ENCODE measurements at regions not wholly inside any gene's neighbourhood (a gene's known extent, or its start where the extent isn't known, plus 50 kb on each side); places are given as distances from the start of the nearest gene placed in this dataset.
"Not testable (repeated sequence)": the region's sequence is repeated elsewhere in the genome, so short reads cannot be mapped to it uniquely, and the experiment has no call there.

- no peak for DNase-seq
Measured at GRCh38 chr2:122061206-122061605, 305.8 kb downstream of the TSN start.

GRCh38 chr2:122061831-122062230, 306.4 kb downstream of the TSN start:
- no peak for DNase-seq

- no peak for DNase-seq
Measured at GRCh38 chr2:122062506-122062905, 307.1 kb downstream of the TSN start.

DNA sequence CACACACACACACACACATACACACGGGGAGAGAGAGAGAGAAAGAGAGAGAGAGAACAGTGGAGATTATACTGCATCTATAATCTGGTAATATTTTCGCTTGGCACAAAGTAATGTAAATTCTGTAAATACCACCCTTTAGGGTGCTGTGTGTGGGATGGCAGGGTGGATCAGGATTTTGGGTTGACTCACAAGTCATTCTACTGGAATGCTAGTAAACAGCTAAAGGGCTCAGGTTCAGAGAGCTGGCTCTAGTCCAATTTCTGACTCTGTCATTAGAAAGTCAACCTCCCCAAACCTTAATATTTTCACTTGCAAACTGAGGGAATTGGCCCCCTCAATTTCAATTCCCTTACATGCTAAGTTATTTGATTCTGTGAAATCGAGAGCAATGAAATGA, 308.3 kb downstream of the TSN start:
- DNase-seq, result no peak

- DNase-seq, result no peak
Measured at GRCh38 chr2:122070241-122070731, 314.8 kb downstream of the TSN start.

DNA sequence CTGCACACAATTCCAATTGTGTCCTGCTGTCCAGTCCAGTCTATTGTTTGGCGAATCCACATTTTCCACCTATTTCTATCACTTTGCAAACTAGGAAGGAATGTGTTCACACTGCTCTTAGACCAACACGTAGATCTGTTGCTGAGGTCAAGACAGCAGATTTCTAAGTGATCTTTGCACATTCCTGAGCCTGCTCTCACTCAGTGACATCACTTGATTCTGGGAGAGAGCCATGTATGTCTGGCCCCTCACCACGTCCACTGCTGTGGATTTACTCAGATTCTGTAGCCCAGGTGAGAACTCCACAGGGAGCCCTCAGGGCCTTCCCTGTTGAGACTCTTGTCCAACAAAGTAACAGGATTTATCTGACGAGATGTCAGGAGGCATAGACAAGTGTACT, 317.2 kb downstream of the TSN start:
- no peak for DNase-seq

DNA sequence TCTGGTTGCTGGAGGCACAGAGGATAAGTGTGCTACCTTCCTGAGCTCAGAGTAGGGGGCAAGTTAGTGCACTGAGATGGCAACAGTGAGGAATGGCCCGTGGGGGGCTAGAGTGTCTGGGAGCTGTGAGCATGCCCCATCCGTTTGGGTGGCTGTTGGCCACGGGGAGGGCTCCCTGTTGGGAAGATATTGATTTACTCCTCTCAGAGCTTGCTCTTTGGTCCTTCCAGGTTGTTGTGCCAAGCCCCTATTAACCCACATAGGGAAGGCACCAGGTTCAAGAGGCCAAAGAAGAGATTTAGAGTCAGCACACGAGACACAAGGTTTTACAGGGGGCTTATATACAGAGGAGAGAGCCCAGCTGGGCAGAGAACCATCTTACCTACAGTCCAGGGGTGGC, 318.8 kb downstream of the TSN start:
- no peak for DNase-seq

DNA sequence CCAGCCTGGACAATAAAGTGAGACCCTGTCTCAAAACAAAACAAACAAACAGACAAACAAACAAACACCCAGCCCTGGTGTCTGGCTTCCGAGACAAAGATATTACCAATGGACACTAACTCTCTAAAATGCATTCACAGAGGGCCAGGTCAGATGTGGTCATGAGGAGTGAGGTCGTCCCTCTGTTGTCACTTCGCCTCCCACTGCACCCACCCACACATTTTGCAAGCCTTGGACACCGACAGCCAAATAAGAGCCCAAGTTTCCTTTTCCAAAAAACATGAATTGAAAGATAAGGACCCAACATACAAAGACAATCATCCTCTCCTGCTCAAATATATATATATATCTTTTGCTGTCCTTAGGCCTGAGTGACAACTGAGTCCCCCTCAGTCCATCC, 319.9 kb downstream of the TSN start:
- DNase-seq, result no peak

DNA sequence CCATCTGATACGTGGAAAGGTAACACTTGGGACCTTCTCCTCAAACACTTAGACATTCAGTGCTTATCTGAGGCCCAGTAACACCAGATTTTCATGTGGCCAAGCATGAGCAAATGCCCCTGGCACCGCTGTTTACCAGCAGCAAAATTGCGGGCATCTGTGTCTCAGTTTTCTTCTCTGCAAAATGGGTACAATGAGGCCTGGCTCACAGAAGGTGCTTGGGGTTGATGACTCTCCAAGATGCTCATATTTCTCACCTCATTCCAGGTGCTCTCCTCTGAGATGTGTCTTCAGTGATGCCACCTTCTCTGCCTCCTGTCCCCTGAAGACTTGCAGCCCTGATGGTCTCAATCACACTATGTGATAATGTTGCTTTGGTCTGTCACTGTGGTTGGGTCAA, 321.7 kb downstream of the TSN start:
- no peak for DNase-seq

- no peak for DNase-seq
Measured at GRCh38 chr2:122077771-122078170, 322.3 kb downstream of the TSN start.

DNA sequence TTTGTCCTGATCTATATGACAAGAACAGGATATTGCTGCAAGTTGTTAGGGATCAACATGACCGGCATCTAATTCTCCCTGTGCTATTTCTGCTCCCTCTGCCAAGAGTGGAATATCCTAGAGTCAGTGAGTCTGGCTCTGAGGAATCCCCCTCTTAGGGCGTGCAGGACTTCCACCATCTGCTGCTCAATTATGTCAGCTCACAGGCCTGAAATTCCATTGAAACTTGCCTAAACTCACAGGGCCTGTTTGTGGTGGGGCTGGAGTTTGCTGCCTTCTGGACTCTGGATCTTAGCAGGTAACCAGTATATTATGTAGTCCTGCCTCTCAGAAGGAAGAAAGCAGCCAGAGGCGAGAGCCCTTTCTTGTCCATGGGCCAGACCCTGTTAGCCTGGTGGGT, 323.0 kb downstream of the TSN start:
- DNase-seq, result no peak

GRCh38 chr2:122079844-122080243, 324.4 kb downstream of the TSN start:
- DNase-seq, result no peak

- no peak for DNase-seq
Measured at GRCh38 chr2:122080316-122080715, 324.9 kb downstream of the TSN start.

GRCh38 chr2:122080871-122081270, 325.4 kb downstream of the TSN start:
- no peak for DNase-seq

GRCh38 chr2:122081751-122082150, 326.3 kb downstream of the TSN start:
- DNase-seq, result no peak

DNA sequence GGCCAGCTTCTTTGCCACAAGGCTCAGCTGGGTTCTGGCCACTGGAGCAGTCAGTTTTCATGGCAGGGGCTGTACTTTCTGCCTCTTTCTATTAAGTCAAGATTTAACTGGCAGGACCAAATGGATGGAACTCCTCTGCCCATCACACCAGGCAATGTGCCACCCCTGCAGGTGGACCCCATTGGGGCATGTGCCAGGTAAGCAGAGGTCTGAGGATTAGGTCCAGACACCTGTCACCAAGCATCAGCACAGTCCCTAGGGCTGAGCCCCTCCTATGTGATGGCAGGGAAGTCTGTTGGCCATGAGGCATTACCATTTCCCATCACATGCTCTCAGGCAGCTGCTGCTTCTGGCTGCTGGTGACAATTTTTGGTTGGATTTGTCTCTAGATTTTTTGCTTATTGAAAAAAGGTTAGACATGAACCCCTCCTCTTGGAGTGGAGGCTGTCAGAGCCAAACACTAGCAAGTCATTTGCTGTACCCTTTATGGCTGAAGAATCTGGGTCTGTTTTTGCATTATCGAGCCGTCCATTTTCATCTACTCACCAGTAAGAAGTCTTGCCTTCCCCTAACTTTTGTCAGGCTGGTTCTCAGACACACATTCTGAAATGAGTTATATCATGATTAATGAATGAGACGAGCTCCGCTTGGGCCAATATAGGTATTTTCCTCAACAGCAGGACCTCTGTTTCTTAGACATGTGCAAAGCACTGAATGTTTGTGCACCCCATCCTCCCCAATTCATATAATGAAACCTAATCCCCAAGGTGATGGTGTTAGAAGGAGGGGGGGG, 328.0 kb downstream of the TSN start:
- no peak for DNase-seq

GRCh38 chr2:122085672-122086071, 330.2 kb downstream of the TSN start:
- DNase-seq, result not testable (repeated sequence)

- DNase-seq, result no peak
Measured at GRCh38 chr2:122094557-122094956, 339.1 kb downstream of the TSN start.

GRCh38 chr2:122096761-122097160, 341.3 kb downstream of the TSN start:
- no peak for DNase-seq

GRCh38 chr2:122098306-122098705, 342.9 kb downstream of the TSN start:
- no peak for DNase-seq

DNA sequence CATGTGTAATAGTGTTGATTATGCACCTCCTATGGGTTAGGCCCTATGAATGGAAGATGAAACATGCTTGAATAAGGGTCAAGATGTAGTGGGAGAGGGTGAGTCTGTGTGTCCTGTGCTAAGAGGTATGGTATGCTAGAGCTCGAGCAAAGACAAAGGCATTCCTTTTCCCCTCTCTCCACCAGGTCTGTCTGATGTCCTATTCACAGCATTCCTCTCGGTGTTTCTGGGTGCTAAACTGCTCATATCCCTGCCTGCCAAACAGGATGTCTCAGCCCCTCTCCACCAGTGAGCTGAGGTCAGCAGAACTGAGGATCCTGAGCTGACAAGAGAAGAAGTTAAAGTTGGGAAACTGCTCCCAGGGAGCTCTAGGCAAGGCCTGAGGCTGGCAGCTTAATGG, 344.9 kb downstream of the TSN start:
- no peak for DNase-seq

- DNase-seq, result no peak
Measured at GRCh38 chr2:122100756-122101155, 345.3 kb downstream of the TSN start.

DNA sequence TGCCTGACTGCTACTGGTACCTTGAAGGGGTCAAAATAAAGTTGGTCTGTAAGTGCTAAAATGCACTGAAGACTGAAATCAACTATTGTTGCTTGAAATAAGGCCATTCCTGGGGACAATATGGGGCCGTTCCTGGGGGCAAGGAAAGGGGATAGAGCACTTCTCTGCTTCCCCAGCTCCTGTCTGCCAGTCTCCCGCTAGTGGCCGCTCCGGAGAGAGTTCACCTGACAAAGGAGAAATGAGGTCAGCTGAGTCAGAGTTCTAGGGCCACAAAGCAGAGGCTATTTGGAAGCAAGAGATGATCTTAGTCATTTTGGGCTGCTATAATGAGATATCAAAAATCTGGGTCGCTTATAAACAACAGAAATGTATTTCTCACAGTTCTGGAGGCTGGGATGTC, 345.9 kb downstream of the TSN start:
- no peak for DNase-seq
